ENCODE measurements at regions not wholly inside any gene's neighbourhood (a gene's known extent, or its start where the extent isn't known, plus 50 kb on each side); places are given as distances from the start of the nearest gene placed in this dataset.

GRCh38 chr11:69423181-69423580 is 58.3 kb upstream of the LINC01488 start:
- TF ChIP-seq CTCF (tag by site-specific recombination; IDR thresholded peaks at IDR 0.05) (no peak), ZNF274 (IDR thresholded peaks at IDR 0.05; ENCODE audit: low read length) (no peak), ZNF274 (tag by site-specific recombination; IDR thresholded peaks at IDR 0.05; ENCODE audit: borderline replicate concordance) (no peak), ZNF580 (tag by site-specific recombination; IDR thresholded peaks at IDR 0.05) (no peak), ZFP41 (tag by site-specific recombination; IDR thresholded peaks at IDR 0.05; ENCODE audit: borderline replicate concordance) (no peak), ZNF239 (tag by site-specific recombination; IDR thresholded peaks at IDR 0.05) (no peak), ZNF10 (tag by site-specific recombination; IDR thresholded peaks at IDR 0.05) (no peak), ZNF747 (tag by site-specific recombination; IDR thresholded peaks at IDR 0.05) (no peak), ZNF433 (tag by site-specific recombination; IDR thresholded peaks at IDR 0.05; ENCODE audit: low read depth) (no peak)

Data from HEK293 (cell line).